Erythroblast (primary cell): ENCODE measurements at regions not wholly inside any gene's neighbourhood (a gene's known extent, or its start where the extent isn't known, plus 50 kb on each side); places are given as distances from the start of the nearest gene placed in this dataset.

ENCODE experiments used
- GATA1 ChIP-seq: IDR thresholded peaks from 2 replicates; pipeline ENCODE4 v1.6.1; 2011; ENCODE audit warnings: low read depth, mild to moderate bottlenecking, control low read depth, low read length, moderate library complexity
- POLR2A ChIP-seq: IDR thresholded peaks from 2 replicates; pipeline ENCODE4 v1.6.1; 2011; ENCODE audit warnings: mild to moderate bottlenecking, low read length

DNA sequence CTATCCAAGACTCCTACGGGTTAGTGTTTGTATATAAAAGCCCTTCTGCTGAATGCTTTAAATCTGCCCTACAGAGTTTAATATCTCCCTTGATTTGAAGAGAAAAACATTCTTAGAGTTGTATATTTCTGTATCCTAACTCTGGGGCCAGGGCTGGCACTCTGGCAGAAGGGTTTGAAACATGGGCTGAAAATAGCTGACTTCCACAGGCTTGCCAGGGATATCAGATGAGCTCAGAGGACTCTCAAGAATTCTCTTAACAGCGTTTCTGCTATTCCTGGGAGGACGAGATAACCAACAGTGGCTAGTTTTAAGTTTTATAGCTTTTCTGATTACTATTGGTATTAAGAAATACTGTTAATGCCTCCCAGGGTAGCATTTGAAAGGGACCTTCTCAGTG lies 127.5 kb downstream of the LIG4 start:
- TF ChIP-seq POLR2A (no peak), GATA1 (no peak)
